HG02610 (cell line): ENCODE measurements at regions not wholly inside any gene's neighbourhood (a gene's known extent, or its start where the extent isn't known, plus 50 kb on each side); places are given as distances from the start of the nearest gene placed in this dataset.
"Not testable (repeated sequence)": the region's sequence is repeated elsewhere in the genome, so short reads cannot be mapped to it uniquely, and the experiment has no call there.

Experiments used
- ATAC-seq: cut with Tn5 transposase; IDR thresholded peaks from one replicate; pipeline ENCODE4 v1.9.1; 2021; ENCODE audit warnings: mild to moderate bottlenecking, moderate library complexity; ENCODE audit not compliant: unreplicated experiment

DNA sequence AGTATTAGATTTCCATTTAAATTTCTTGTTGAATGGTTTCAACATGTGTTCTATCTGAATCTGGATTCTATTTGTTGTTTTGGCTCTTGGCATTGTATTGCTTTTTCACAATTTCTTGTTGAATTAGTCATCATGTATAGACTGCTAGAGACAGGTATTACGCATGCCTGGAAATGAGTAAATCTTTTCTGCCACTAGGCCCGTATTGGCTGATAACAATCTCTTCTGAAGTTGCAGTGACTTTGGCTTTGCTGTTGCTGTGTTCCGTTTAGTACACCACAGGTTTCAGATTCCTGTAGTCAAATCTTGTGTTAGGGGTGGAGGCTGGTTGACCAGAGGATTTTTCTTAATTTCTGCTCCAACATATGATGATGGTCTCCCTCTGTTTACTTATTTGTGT, 1339.4 kb downstream of the GRIK2 start:
- ATAC-seq, result no peak

DNA sequence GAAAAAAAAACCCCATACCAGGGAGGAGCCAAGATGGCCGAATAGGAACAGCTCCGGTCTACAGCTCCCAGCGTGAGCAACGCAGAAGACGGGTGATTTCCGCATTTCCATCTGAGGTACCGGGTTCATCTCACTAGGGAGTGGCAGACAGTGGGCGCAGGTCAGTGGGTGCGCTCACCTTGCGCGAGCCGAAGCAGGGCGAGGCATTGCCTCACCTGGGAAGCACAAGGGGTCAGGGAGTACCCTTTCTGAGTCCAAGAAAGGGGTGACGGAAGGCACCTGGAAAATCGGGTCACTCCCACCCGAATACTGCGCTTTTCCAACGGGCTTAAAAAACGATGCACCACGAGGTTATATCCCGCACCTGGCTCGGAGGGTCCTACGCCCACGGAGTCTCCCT, 1328.6 kb downstream of the GRIK2 start:
- not testable (repeated sequence) for ATAC-seq

DNA sequence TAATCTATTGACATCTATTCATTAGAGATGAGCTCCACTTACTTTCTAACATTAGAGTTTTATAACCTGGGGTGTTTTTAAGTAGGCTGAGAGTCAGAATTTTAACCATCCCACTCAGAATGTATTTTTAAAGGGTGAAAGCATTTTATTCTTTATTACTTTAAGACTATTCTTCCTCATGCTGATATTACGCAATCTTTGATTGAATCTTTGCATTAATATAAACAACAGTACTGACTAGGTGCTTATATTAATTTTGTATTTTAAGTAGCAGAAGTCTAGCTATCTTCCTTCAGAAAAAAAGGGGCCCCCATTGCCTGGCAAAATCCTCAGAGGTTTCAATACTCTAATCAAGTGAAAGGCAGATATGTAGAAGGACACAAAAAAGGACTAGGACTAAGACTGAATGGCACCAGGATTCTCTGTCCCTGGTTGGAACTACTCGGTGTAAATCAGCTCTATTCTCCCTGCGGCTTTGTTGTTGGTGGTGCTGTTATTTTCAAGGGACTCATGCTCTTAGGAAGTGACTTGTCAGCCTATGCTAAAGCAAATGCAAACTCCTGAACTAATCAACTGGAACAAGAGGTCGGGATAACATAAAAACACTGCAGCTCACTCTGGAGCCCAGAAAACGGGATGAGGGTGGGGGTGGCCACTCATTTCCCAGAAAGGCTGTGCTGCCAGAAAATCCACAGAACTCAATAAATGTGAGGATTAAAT, 1324.4 kb downstream of the GRIK2 start:
- no peak for ATAC-seq

DNA sequence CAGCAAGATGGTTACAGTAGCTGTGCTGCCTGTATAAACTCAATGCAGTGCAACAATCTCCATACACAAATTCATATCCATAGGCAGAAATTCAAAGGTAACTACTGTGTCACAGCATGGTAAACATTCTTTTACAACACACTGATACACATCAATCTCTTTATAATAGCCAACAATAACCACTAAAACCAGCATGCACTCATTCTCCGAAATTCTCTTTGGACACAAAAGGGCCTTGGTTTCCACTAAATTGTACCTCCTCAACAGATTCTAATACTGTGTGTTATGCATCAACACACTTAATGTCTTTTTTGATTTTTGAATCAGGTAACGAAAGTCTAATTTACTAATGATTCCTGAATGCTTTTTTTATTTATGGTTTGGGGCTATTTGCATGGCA, 1323.7 kb downstream of the GRIK2 start:
- ATAC-seq, result no peak

DNA sequence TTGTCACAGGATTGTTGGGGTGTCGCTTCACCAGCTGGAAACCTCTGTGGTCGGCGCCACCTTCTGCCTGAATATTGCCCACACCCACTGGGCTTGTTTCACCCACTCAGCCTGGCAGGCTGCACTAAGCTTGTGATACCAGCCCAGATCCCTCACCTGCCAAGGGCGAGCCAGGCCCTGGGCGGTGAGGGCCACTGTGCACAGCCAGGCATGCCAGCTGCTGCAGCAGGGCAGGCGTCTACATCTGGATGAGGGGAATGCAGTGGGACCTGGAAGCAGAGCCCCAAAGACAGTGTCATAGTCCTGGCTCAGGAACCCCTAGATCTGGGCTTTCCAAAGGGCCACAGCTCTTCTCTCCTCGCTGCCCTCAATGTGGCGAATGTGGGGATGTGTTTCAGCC, 1307.5 kb downstream of the GRIK2 start:
- no peak for ATAC-seq

DNA sequence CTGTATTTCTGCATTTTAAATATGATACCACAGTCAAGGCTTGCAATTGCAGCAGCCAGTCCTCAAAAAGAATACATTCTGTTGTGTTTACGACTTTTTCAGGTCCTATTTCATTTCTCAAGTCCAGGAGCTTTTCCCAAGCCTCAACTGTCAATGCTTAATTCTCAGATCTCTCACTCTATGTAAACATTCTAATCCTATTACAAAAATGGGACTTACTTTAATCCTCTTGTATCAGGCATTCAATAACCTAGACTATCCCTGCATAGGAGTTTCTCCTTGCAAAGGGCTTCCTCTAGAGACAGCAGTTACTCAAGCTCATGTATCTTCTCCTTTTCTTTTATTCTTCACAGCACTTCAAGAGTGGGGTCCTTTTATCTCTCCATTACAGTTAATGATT, 1293.0 kb downstream of the GRIK2 start:
- no peak for ATAC-seq

DNA sequence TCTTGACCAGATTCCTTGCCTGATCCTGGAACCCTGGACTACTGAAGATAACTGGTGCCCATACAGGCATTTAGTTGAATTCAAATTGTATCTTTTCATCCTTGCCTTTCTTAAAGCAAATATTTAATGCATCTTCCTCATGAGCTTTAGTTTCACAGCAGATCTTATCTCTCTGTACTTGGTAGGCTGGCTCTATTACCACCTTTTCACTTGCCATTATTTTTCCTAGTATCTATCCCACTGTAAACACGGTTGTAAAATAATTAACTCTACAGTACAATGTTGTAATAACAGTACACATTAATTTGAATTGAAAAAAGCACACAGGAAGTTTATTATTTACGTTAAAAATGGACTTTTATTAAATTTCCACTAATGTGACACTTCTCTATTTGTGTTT, 1286.9 kb downstream of the GRIK2 start:
- ATAC-seq, result no peak

GRCh38 chr6:102679865-102680264, 1286.4 kb downstream of the GRIK2 start:
- no peak for ATAC-seq

- ATAC-seq, result no peak
Measured at GRCh38 chr6:102677225-102677624, 1283.7 kb downstream of the GRIK2 start.

DNA sequence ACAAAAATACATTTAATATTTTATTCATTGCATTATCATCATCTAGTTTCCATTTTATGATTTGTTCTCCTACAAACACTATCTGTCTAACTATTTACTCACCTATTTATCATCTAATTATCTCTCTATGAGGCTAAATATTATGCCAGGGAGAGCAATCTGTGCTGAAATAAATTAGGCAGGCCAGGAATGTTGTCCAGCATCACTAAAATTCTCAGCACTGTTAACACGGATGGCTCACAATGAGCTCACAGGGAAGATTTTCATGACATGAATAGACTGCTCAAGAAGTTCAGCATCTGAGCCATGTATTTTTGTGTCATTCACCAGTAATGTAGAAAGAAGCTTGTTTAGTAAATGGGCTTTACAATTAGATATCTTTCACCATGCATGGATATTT, 1277.2 kb downstream of the GRIK2 start:
- ATAC-seq, result no peak

DNA sequence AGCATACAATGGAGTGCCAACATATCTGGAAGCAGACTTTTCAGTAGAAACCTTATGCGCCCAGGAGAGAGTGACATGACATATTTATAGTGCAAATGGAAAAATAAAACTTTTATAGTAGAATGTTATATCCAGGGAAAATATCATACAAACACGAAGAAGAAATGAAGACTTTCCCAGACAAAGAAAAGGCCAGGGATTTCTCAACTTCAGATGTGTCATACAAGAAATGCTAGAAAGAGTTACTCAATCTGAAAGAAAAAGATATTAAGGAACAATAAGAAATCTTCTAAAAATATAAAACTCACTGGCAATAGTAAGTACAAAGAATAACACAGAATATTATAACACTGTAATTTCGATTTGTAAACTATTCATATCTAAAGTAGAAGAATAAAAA, 1269.3 kb downstream of the GRIK2 start:
- ATAC-seq, result no peak

DNA sequence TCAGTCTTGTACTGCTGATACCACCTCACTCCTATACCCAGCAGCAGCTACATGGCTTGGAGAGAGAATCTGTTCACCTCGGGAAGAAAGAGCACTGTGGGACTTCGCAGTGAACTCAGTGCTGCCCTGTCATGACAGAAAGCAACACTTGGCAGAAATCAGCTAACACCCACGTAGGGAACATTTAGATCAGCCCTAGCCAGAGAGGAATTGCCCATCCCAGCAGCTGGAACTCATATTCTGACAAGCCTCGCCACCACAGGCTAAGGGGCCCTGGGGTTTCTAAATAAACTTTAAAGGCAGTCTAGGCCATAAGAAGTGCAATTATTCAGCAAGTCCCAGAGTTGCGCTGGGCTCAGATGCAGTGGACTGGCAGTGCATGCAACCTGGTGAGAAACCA, 1266.8 kb downstream of the GRIK2 start:
- no peak for ATAC-seq

DNA sequence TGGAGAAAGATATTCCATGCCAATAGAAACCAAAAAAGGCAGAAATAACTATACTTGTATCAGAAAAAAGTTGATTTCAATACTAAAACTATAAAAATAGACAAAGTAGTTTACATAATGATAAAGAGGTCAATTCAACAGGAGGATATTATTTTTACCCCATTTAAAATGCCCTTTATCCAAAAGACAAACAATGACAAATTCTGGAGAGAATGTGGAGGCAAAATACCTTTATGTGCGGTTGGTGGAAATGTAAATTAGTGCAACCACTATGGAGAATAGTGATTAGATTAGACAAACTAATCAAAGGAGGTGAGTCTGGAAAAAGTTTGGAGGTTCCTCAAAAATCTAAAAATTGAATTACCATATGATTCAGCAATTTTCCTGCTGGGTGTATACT, 1262.3 kb downstream of the GRIK2 start:
- no peak for ATAC-seq

GRCh38 chr6:102641426-102641825, 1247.9 kb downstream of the GRIK2 start:
- no peak for ATAC-seq

DNA sequence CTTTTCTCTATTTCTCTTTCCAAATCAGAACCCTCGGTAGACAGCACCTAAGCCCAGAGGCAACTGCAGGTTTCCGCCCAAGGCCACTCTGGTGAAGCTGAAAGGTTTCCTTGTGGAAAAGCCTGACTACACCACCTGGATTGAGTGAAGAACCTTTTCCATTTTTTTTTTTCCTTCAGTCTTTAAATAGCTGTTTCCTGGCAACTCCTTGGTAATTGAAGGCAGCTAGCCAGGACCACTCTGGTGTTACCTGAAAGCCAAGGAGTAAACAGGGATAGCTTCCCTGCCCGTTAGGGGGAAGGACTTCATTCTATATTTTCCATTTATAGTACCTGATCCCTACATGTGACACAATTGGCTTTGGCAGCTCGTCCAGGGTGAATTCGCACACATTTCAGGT, 1238.4 kb downstream of the GRIK2 start:
- ATAC-seq, result no peak

GRCh38 chr6:102623201-102623600, 1229.7 kb downstream of the GRIK2 start:
- ATAC-seq, result no peak

- no peak for ATAC-seq
Measured at GRCh38 chr6:102619585-102619984, 1226.1 kb downstream of the GRIK2 start.

DNA sequence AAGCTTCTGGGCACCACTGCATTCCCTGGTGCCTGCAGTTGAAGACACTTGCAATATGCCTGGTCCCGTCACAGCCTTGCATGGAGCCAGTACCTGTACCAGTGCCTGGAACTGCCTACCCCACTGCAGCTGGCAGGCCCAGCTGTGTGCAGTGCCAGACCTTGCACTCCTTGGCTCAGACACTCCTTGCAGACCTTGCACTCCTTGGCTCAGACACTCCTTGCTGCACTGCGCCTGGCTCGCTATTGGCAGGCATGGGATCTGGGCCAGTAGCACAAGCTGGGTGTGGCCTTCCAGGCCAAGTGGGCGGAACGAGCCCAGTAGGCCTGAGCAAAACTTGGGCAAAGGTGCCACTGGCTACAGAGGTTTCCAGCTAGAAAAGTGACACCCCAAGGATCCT, 1189.1 kb downstream of the GRIK2 start:
- no peak for ATAC-seq

- no peak for ATAC-seq
Measured at GRCh38 chr6:102581378-102582124, 1188.0 kb downstream of the GRIK2 start.

GRCh38 chr6:102571236-102571908, 1177.9 kb downstream of the GRIK2 start:
- no peak for ATAC-seq

DNA sequence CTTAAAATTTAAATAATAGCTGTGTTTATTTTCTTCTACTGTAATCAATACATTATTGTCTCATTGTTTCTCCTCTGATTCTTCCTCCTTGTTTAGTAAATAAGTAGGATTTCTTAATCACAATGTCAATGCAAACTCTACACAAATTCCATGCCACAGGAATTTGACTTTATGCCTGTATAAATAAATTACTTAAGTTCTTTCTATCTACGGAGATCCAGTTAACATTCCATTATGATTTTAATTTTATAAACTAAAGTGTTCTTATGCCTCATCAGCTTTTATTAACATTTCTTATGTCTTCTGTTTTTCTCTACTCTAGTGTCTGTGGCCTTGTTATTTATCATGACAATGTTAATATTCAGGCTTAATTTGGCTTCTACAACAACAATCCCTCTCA, 1169.2 kb downstream of the GRIK2 start:
- no peak for ATAC-seq

DNA sequence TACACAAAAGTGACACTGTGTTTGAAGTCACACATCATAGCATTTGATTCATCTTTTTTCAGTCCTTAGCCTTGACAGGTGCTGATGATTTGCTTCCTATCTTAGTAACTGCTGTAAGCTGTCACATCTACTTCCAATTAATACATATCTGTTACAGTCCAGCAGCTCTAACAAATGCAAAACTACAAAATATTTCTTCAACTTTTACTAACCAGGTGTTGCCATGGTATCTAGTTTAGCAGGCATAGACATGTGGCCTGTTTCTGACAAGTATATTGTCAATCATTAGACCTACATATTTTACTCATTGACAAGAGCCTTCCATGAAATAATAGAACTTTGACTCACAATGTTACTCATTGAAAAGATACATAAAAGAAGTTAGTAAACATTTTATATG, 1159.7 kb downstream of the GRIK2 start:
- ATAC-seq, result no peak
